ENCODE measurements at regions not wholly inside any gene's neighbourhood (a gene's known extent, or its start where the extent isn't known, plus 50 kb on each side); places are given as distances from the start of the nearest gene placed in this dataset.
"Not testable (repeated sequence)": the region's sequence is repeated elsewhere in the genome, so short reads cannot be mapped to it uniquely, and the experiment has no call there.

DNA sequence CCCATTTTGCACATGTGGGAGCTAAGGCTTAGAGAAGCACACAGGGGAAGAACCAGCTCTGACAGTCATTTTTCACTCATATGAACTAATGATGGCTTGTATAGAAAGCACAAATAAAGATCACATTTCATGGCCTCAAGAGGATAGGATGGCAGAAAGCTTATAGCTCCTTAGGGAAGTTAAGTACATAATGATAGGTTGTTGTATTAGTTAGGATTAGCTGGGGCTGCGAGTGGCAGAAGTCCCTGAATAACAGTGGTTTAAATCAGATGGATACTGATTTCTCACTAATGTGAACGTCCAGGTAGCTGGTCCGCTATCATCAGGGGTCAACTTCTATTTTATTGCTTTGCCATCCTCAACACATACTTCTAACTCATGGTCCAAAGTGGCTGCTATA, 284.0 kb downstream of the RPS6KC1 start:
- Histone ChIP-seq H3K4me3 (no peak overlapping the region), H3K36me3 (no peaks in the 10 kb centered on the region), H3K27me3 (no peaks in the 10 kb centered on the region), H3K9me3 (no peaks in the 10 kb centered on the region), H3K4me1 (no peaks in the 10 kb centered on the region), H3K27ac (no peak overlapping the region)
- intact Hi-C loops (cut with DNase I; ENCODE audit: low total_unique reads): no loop called here
- DNase-seq (no peak), ATAC-seq (no peak)
- in situ Hi-C loops (cut with MboI; ENCODE audit: low sequenced_read_pairs in 4 of 4): no loop called here
- TF ChIP-seq, protein P1, sequence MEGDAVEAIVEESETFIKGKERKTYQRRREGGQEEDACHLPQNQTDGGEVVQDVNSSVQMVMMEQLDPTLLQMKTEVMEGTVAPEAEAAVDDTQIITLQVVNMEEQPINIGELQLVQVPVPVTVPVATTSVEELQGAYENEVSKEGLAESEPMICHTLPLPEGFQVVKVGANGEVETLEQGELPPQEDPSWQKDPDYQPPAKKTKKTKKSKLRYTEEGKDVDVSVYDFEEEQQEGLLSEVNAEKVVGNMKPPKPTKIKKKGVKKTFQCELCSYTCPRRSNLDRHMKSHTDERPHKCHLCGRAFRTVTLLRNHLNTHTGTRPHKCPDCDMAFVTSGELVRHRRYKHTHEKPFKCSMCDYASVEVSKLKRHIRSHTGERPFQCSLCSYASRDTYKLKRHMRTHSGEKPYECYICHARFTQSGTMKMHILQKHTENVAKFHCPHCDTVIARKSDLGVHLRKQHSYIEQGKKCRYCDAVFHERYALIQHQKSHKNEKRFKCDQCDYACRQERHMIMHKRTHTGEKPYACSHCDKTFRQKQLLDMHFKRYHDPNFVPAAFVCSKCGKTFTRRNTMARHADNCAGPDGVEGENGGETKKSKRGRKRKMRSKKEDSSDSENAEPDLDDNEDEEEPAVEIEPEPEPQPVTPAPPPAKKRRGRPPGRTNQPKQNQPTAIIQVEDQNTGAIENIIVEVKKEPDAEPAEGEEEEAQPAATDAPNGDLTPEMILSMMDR (IDR thresholded peaks at IDR 0.05 in 4 of 5, conservative IDR thresholded peaks at IDR 0.05 in 1 of 5): no peak
- TF ChIP-seq POLR2A (IDR thresholded peaks at IDR 0.05): no peak

DNA sequence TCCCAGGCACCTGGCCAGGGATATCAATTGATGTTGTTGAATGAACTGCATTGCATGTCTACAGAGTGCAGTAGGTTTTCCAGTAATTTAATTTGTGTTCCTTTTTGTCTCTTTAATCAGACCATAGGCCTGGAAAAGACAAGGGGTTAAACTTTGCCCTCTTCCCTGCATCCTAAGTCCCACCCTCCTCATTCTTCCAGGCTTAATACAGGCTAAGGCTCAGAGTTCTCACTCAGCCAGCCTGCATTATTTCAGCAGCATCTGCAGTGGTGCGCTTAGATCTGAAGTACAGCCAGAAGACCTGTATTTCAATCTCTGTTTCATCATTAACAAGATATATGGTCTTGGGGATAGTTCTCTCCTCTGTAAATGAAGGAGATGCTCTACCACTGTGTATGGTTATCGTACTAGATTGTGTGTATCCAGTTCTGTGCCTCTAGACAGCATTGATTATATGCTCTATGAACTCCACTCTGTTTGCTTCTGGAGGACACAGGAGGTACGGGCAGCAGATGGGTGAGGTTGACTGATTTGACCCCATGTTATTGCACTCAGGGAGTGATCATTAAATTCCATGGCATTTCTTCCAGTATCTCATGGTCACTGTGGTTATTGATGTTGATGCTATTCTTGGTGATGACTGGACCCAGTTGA, 286.1 kb downstream of the RPS6KC1 start:
- in situ Hi-C loops (cut with MboI; ENCODE audit: low sequenced_read_pairs in 4 of 4) (no loop called here), intact Hi-C loops (cut with DNase I; ENCODE audit: low total_unique reads) (no loop called here)
- ATAC-seq (no peak), DNase-seq (no peak)
- Histone ChIP-seq H3K27me3 (no peaks in the 10 kb centered on the region), H3K9me3 (no peaks in the 10 kb centered on the region), H3K27ac (no peak overlapping the region), H3K4me1 (no peaks in the 10 kb centered on the region), H3K4me3 (no peak overlapping the region), H3K36me3 (no peaks in the 10 kb centered on the region)
- no peak for TF ChIP-seq POLR2A (IDR thresholded peaks at IDR 0.05)
- TF ChIP-seq, protein P1 (IDR thresholded peaks at IDR 0.05 in 4 of 5, conservative IDR thresholded peaks at IDR 0.05 in 1 of 5): no peak

DNA sequence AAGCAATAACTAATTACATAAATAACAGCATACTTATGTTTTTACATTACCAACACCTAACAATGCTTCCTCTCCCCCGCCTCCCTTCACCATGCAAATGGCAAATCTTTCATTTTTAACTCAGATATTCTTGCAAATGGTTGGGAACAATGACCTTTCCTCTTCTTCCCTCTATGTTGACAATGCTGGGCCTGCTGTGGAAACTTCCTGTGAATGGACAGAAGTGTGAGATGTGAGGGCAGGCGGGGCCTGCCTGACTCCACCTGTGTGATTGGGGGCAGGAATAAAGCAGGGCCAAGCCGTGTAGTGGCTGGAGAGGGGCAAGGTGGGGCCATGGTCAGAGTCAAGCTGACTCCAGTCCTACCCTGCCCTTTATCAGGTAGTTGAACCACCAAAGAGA, 289.6 kb downstream of the RPS6KC1 start:
- intact Hi-C loops (cut with DNase I; ENCODE audit: low total_unique reads) (no loop called here), in situ Hi-C loops (cut with MboI; ENCODE audit: low sequenced_read_pairs in 4 of 4) (no loop called here)
- Histone ChIP-seq H3K36me3 (no peaks in the 10 kb centered on the region), H3K27ac (no peak overlapping the region), H3K9me3 (no peaks in the 10 kb centered on the region), H3K4me3 (no peak overlapping the region), H3K4me1 (no peaks in the 10 kb centered on the region), H3K27me3 (no peaks in the 10 kb centered on the region)
- ATAC-seq: no peak
- TF ChIP-seq POLR2A (IDR thresholded peaks at IDR 0.05): no peak
- TF ChIP-seq, protein P1 (IDR thresholded peaks at IDR 0.05 in 4 of 5, conservative IDR thresholded peaks at IDR 0.05 in 1 of 5): no peak
- no peak for DNase-seq

DNA sequence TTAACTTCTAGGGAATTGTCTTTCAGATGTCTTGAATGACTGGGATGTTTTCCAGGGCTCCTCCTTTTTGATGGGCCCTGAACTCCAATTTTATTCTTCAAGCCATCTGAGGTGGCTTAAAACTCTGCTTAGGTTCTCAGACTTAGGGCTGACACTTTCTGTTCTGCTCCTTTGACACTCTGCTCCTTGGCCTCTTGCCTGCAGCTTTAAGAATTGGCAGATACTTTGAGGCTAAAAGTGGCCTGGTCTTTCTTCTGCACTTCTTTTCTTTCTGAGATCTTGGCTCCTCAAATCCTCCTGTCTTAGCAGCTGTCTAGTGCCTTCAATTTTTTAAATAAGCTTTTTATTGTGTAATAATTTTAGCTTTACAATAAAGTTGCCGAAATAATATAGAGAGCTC, 294.6 kb downstream of the RPS6KC1 start:
- intact Hi-C loops (cut with DNase I; ENCODE audit: low total_unique reads) (no loop called here), in situ Hi-C loops (cut with MboI; ENCODE audit: low sequenced_read_pairs in 4 of 4) (no loop called here)
- H3K4me3 ChIP-seq: no peak overlapping the region
- DNase-seq (no peak), ATAC-seq (no peak)
- TF ChIP-seq, protein P1 (IDR thresholded peaks at IDR 0.05 in 4 of 5, conservative IDR thresholded peaks at IDR 0.05 in 1 of 5): no peak
- no peak for TF ChIP-seq POLR2A (IDR thresholded peaks at IDR 0.05)
- no peaks in the 10 kb centered on the region for H3K9me3 ChIP-seq
- no peaks in the 10 kb centered on the region for H3K4me1 ChIP-seq
- no peaks in the 10 kb centered on the region for H3K27me3 ChIP-seq
- no peaks in the 10 kb centered on the region for H3K36me3 ChIP-seq
- H3K27ac ChIP-seq: no peak overlapping the region

DNA sequence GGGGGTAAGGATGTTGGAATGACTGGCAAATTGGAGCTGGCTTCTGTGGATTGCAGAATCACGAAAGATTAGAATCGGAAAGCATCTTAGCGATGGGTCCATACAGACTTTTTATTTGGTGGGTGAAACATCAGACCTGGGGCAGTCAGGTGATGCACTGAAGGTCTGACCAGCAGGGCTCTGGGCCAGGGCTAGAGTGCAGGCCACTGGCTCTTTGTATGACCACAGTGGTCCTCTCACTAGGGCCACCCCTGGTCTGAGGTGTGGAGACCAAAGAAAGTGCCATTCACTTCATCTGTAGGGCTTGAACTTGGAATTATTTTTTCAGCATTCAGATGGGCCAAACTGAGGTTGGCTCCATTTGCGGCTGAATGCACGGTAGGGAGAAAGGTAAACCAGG, 306.4 kb downstream of the RPS6KC1 start:
- no peak for TF ChIP-seq POLR2A (IDR thresholded peaks at IDR 0.05)
- TF ChIP-seq, protein P1 (IDR thresholded peaks at IDR 0.05 in 4 of 5, conservative IDR thresholded peaks at IDR 0.05 in 1 of 5): no peak
- H3K27ac ChIP-seq: no peak overlapping the region
- ATAC-seq (no peak), DNase-seq (no peak)
- H3K9me3 ChIP-seq: no peaks in the 10 kb centered on the region
- no peak overlapping the region for H3K4me3 ChIP-seq
- H3K27me3 ChIP-seq: no peaks in the 10 kb centered on the region
- no peaks in the 10 kb centered on the region for H3K4me1 ChIP-seq
- no peaks in the 10 kb centered on the region for H3K36me3 ChIP-seq
- intact Hi-C loops (cut with DNase I; ENCODE audit: low total_unique reads) (no loop called here), in situ Hi-C loops (cut with MboI; ENCODE audit: low sequenced_read_pairs in 4 of 4) (loop anchor here in 2 of 4 donors (25.0 kb wide), 1 partner anchor 780 kb away; no protein-coding TSS in a partner anchor)

DNA sequence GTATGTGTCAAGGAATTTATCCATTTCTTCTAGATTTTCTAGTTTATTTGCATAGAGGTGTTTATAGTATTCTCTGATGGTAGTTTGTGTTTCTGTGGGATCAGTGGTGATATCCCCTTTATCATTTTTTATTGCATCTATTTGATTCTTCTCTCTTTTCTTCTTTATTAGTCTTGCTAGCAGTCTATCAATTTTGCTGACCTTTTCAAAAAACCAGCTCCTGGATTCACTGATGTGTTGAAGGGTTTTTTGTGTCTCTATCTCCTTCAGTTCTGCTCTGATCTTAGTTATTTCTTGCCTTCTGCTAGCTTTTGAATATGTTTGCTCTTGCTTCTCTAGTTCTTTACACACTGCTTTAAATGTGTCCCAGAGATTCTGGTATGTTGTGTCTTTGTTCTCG, 307.3 kb downstream of the RPS6KC1 start:
- H3K9me3 ChIP-seq: not testable (repeated sequence)
- in situ Hi-C loops (cut with MboI; ENCODE audit: low sequenced_read_pairs in 4 of 4): loop anchor here in 2 of 4 donors (25.0 kb wide), 1 partner anchor 779 kb away; no protein-coding TSS in a partner anchor

More for the DNA sequence above, 307.3 kb downstream of the RPS6KC1 start:
- intact Hi-C loops (cut with DNase I; ENCODE audit: low total_unique reads); H3K27ac ChIP-seq; ATAC-seq; H3K4me1 ChIP-seq; DNase-seq; H3K36me3 ChIP-seq; H3K27me3 ChIP-seq; H3K4me3 ChIP-seq: not testable (repeated sequence)
